Erythroblast (primary cell): ENCODE measurements at regions not wholly inside any gene's neighbourhood (a gene's known extent, or its start where the extent isn't known, plus 50 kb on each side); places are given as distances from the start of the nearest gene placed in this dataset.

ENCODE experiments used
- GATA1 ChIP-seq: IDR thresholded peaks from 2 replicates; pipeline ENCODE4 v1.6.1; 2011; ENCODE audit warnings: low read depth, mild to moderate bottlenecking, control low read depth, low read length, moderate library complexity
- POLR2A ChIP-seq: IDR thresholded peaks from 2 replicates; pipeline ENCODE4 v1.6.1; 2011; ENCODE audit warnings: mild to moderate bottlenecking, low read length

- TF ChIP-seq POLR2A (no peak), GATA1 (no peak)
Observed at GRCh38 chr1:185636848-185637247, 97.3 kb upstream of the HMCN1 start.
